PC-3 (cell line): ENCODE measurements at regions not wholly inside any gene's neighbourhood (a gene's known extent, or its start where the extent isn't known, plus 50 kb on each side); places are given as distances from the start of the nearest gene placed in this dataset.

Experiments used
- ATAC-seq: fragments of 200-7000 bp; cut with Tn5 transposase; 2 replicates; pipeline ENCODE4 v1.9.1; 2020; ENCODE audit warnings: mild to moderate bottlenecking, moderate library complexity
- BruUV-seq: library from RNA; stranded (reverse); fragments of 400-500 nt; replicated peaks from 2 replicates; lab custom pipeline; 2021; lab: Mats Ljungman, UMichigan
- CTCF ChIA-PET: fragments of 300-600 bp; sonication (Branson Sonifier 250); formaldehyde crosslinking; loops from one replicate; lab custom pipeline; 2022; ENCODE audit warnings: antibody characterized with exemption; lab: Charles Lee
- POLR2A ChIA-PET: fragments of 300-600 bp; sonication (Branson Sonifier 250); formaldehyde crosslinking; loops from one replicate; lab custom pipeline; 2022; ENCODE audit warnings: antibody characterized with exemption; ENCODE audit not compliant: unreplicated experiment; lab: Charles Lee
- DNase-seq: peaks from one replicate; pipeline ENCODE4 v3.0.0-alpha.2; 2015
- H2AFZ ChIP-seq: fragments of 300-600 bp; sonication (generic); 2 replicates; pipeline ENCODE4 v1.6.0; 2016; ENCODE audit warnings: antibody characterized with exemption, low read length
- H3F3A ChIP-seq: fragments of 300-600 bp; sonication (generic); one replicate; pipeline ENCODE4 v1.6.0; 2017; ENCODE audit warnings: antibody characterized with exemption, low read length, control low read depth, mild to moderate bottlenecking; ENCODE audit not compliant: unreplicated experiment
- H3K27ac ChIP-seq: fragments of 300-600 bp; sonication (generic); 2 replicates; pipeline ENCODE4 v1.5.1; 2016; ENCODE audit warnings: mild to moderate bottlenecking, low read length
- H3K27me3 ChIP-seq: fragments of 300-600 bp; sonication (generic); 2 replicates; pipeline ENCODE4 v1.6.1; 2016; ENCODE audit warnings: low read length, mixed read lengths
- H3K36me3 ChIP-seq: fragments of 300-600 bp; sonication (generic); 2 replicates; pipeline ENCODE4 v1.6.1; 2016; ENCODE audit warnings: low read depth, mixed run types, low read length, mixed read lengths
- H3K4me1 ChIP-seq: fragments of 300-600 bp; sonication (generic); 2 replicates; pipeline ENCODE4 v1.5.1; 2016; ENCODE audit warnings: low read length; ENCODE audit not compliant: insufficient read depth
- H3K4me2 ChIP-seq: fragments of 300-600 bp; sonication (generic); 2 replicates; pipeline ENCODE4 v1.6.0; 2016; ENCODE audit warnings: low read length
- H3K4me3 ChIP-seq: fragments of 300-600 bp; sonication (generic); 2 replicates; pipeline ENCODE4 v1.5.1; 2016; ENCODE audit warnings: mild to moderate bottlenecking, low read length, mixed read lengths
- H3K79me2 ChIP-seq: fragments of 300-600 bp; sonication (generic); 2 replicates; pipeline ENCODE4 v1.6.1; 2017; ENCODE audit warnings: low read length, mixed read lengths
- H3K9ac ChIP-seq: fragments of 300-600 bp; sonication (generic); 2 replicates; pipeline ENCODE4 v1.6.0; 2016; ENCODE audit warnings: mild to moderate bottlenecking, low read length
- H3K9me2 ChIP-seq: fragments of 300-600 bp; sonication (generic); replicated peaks from 2 replicates; pipeline ENCODE4 v1.6.1; 2016; ENCODE audit warnings: mixed run types, low read length, mixed read lengths
- H3K9me3 ChIP-seq: fragments of 300-600 bp; sonication (generic); 2 replicates; pipeline ENCODE4 v1.6.1; 2016; ENCODE audit warnings: low read length, mixed read lengths
- H4K20me1 ChIP-seq: fragments of 300-600 bp; sonication (generic); 2 replicates; pipeline ENCODE4 v1.6.1; 2016; ENCODE audit warnings: low read length, mixed read lengths
- EZH2 ChIP-seq: fragments of 300-600 bp; sonication (generic); IDR thresholded peaks from one replicate; pipeline ENCODE4 v1.6.1; 2017; ENCODE audit warnings: antibody characterized with exemption, mild to moderate bottlenecking, low read length; ENCODE audit not compliant: unreplicated experiment
- EZH2phosphoT487 ChIP-seq: fragments of 300-600 bp; sonication (generic); IDR thresholded peaks from 2 replicates; pipeline ENCODE4 v1.6.1; 2018; ENCODE audit warnings: mild to moderate bottlenecking, antibody characterized with exemption, low read length, borderline replicate concordance
- intact Hi-C: fragments of 100-400 bp; cut with micrococcal nuclease; formaldehyde crosslinking; loops from 2 replicates; pipeline ENCODE4 v1.9.0; 2023
- TF ChIP-seq, protein P1 (sequence below): fragments of 300-600 bp; sonication (generic); conservative IDR thresholded peaks from 2 replicates; pipeline ENCODE4 v1.5.1; 2017; ENCODE audit warnings: antibody characterized with exemption, low read depth, mild to moderate bottlenecking, low read length

GRCh38 chr2:167369083-167369482, 480.8 kb downstream of the XIRP2 start:
- no peaks in the 10 kb centered on the region for H3F3A ChIP-seq
- DNase-seq (no peak), ATAC-seq (no peak)
- ChIA-PET CTCF (no interaction called here), POLR2A (no interaction called here)
- H3K4me3 ChIP-seq: no peak overlapping the region
- no TSS peak for BruUV-seq
- H3K79me2 ChIP-seq: no peaks in the 10 kb centered on the region
- H2AFZ ChIP-seq: no peak overlapping the region
- no peak overlapping the region for H3K4me2 ChIP-seq
- no peaks in the 10 kb centered on the region for H3K9me2 ChIP-seq
- H4K20me1 ChIP-seq: no peaks in the 10 kb centered on the region
- H3K27ac ChIP-seq: no peak overlapping the region
- no peaks in the 10 kb centered on the region for H3K4me1 ChIP-seq
- TF ChIP-seq, protein P1, sequence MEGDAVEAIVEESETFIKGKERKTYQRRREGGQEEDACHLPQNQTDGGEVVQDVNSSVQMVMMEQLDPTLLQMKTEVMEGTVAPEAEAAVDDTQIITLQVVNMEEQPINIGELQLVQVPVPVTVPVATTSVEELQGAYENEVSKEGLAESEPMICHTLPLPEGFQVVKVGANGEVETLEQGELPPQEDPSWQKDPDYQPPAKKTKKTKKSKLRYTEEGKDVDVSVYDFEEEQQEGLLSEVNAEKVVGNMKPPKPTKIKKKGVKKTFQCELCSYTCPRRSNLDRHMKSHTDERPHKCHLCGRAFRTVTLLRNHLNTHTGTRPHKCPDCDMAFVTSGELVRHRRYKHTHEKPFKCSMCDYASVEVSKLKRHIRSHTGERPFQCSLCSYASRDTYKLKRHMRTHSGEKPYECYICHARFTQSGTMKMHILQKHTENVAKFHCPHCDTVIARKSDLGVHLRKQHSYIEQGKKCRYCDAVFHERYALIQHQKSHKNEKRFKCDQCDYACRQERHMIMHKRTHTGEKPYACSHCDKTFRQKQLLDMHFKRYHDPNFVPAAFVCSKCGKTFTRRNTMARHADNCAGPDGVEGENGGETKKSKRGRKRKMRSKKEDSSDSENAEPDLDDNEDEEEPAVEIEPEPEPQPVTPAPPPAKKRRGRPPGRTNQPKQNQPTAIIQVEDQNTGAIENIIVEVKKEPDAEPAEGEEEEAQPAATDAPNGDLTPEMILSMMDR: no peak
- TF ChIP-seq EZH2phosphoT487 (no peak), EZH2 (no peak)
- H3K9me3 ChIP-seq: no peaks in the 10 kb centered on the region
- no peak overlapping the region for H3K9ac ChIP-seq
- H3K27me3 ChIP-seq: no peaks in the 10 kb centered on the region
- intact Hi-C loops: no loop called here
- no peaks in the 10 kb centered on the region for H3K36me3 ChIP-seq

DNA sequence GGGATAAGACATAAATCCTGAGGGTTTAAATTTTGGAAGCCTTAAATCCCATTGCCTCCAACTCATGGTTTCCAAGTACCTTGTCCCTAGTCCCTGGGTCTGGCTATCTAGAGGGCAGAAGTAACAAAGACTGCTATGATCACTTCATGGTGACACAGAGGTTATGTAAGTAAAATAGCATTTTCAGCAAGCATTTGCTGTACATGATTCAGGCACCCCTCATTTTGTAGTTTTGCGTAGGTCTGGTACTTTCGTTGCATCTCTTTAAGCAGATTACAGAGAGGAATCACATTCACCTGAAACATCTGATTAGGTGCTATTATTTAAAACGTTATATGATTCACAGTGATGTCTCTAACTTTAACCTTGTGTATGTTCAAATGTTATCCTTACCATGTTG, 480.1 kb downstream of the XIRP2 start:
- Histone ChIP-seq H3K27me3 (no peaks in the 10 kb centered on the region), H3K9ac (no peak overlapping the region), H2AFZ (no peak overlapping the region), H3K4me2 (no peak overlapping the region), H3K9me2 (no peaks in the 10 kb centered on the region), H4K20me1 (no peaks in the 10 kb centered on the region), H3K4me1 (no peaks in the 10 kb centered on the region), H3K36me3 (no peaks in the 10 kb centered on the region), H3K4me3 (no peak overlapping the region), H3K27ac (no peak overlapping the region), H3K9me3 (no peaks in the 10 kb centered on the region), H3K79me2 (no peaks in the 10 kb centered on the region), H3F3A (no peaks in the 10 kb centered on the region)
- ChIA-PET CTCF (no interaction called here), POLR2A (no interaction called here)
- BruUV-seq: no TSS peak
- DNase-seq (no peak), ATAC-seq (no peak)
- TF ChIP-seq EZH2: no peak
- TF ChIP-seq EZH2phosphoT487: no peak
- TF ChIP-seq, protein P1: no peak
- intact Hi-C loops: no loop called here

- POLR2A ChIA-PET: no interaction called here
- Histone ChIP-seq H2AFZ (no peak overlapping the region), H3K9me2 (no peaks in the 10 kb centered on the region), H3K9ac (no peak overlapping the region), H3K27ac (no peak overlapping the region), H3K27me3 (no peaks in the 10 kb centered on the region), H3F3A (no peaks in the 10 kb centered on the region), H3K79me2 (no peaks in the 10 kb centered on the region), H3K4me3 (no peak overlapping the region), H3K4me2 (no peak overlapping the region), H3K4me1 (no peaks in the 10 kb centered on the region), H4K20me1 (no peaks in the 10 kb centered on the region), H3K9me3 (no peaks in the 10 kb centered on the region), H3K36me3 (no peaks in the 10 kb centered on the region)
- TF ChIP-seq, protein P1: no peak
- TF ChIP-seq EZH2phosphoT487 (no peak), EZH2 (no peak)
- DNase-seq (no peak), ATAC-seq (no peak)
- no TSS peak for BruUV-seq
- intact Hi-C loops: no loop called here
- CTCF ChIA-PET: no interaction called here
Observed at GRCh38 chr2:167365216-167365615, 476.9 kb downstream of the XIRP2 start.
